ENCODE measurements at regions not wholly inside any gene's neighbourhood (a gene's known extent, or its start where the extent isn't known, plus 50 kb on each side); places are given as distances from the start of the nearest gene placed in this dataset.

DNA sequence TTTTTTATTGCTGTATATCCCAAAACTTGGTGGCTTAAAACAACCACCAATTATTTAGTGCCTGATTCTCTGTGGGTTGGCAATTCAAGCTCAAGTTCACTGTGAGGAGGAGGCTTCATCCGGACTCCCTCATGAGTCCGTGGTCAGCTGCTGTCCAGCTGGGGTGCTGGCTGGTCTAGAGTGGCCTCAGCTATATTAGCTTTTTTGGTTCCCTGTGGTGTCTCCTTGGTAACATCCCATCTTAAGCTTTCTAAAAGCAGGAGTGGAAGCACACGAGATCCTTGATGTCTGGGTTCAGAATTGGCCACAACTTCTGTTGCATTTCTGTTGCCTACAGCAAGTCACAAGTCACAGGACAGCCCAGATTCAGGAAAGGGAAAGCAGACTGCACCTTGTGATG lies 536.5 kb upstream of the FZD8 start:
- TF ChIP-seq, protein P1, sequence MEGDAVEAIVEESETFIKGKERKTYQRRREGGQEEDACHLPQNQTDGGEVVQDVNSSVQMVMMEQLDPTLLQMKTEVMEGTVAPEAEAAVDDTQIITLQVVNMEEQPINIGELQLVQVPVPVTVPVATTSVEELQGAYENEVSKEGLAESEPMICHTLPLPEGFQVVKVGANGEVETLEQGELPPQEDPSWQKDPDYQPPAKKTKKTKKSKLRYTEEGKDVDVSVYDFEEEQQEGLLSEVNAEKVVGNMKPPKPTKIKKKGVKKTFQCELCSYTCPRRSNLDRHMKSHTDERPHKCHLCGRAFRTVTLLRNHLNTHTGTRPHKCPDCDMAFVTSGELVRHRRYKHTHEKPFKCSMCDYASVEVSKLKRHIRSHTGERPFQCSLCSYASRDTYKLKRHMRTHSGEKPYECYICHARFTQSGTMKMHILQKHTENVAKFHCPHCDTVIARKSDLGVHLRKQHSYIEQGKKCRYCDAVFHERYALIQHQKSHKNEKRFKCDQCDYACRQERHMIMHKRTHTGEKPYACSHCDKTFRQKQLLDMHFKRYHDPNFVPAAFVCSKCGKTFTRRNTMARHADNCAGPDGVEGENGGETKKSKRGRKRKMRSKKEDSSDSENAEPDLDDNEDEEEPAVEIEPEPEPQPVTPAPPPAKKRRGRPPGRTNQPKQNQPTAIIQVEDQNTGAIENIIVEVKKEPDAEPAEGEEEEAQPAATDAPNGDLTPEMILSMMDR (IDR thresholded peaks at IDR 0.05; ENCODE audit: low read depth, low read length), result no peak
- TF ChIP-seq EZH2phosphoT487 (IDR thresholded peaks at IDR 0.05; ENCODE audit: low read depth), result no peak

Data from OCI-LY3 (cell line).